GM21381 (cell line): ENCODE measurements at regions not wholly inside any gene's neighbourhood (a gene's known extent, or its start where the extent isn't known, plus 50 kb on each side); places are given as distances from the start of the nearest gene placed in this dataset.
"Not testable (repeated sequence)": the region's sequence is repeated elsewhere in the genome, so short reads cannot be mapped to it uniquely, and the experiment has no call there.

Source experiments
- ATAC-seq: cut with Tn5 transposase; IDR thresholded peaks from one replicate; pipeline ENCODE4 v1.9.1; 2021; ENCODE audit warnings: mild to moderate bottlenecking, moderate library complexity; ENCODE audit not compliant: unreplicated experiment

GRCh38 chr3:135393159-135393558 is 572.4 kb upstream of the PPP2R3A start:
- ATAC-seq = no peak

- ATAC-seq = no peak
Observed at GRCh38 chr3:135393898-135394525, 571.5 kb upstream of the PPP2R3A start.

GRCh38 chr3:135412475-135412874 is 553.1 kb upstream of the PPP2R3A start:
- ATAC-seq = no peak

- no peak for ATAC-seq
Observed at GRCh38 chr3:135416182-135416581, 549.3 kb upstream of the PPP2R3A start.

GRCh38 chr3:135419155-135419554 is 546.4 kb upstream of the PPP2R3A start:
- ATAC-seq = no peak

- ATAC-seq = no peak
Observed at GRCh38 chr3:135426508-135426907, 539.0 kb upstream of the PPP2R3A start.

GRCh38 chr3:135432402-135432801 is 533.1 kb upstream of the PPP2R3A start:
- no peak for ATAC-seq

GRCh38 chr3:135438889-135439597 is 526.5 kb upstream of the PPP2R3A start:
- ATAC-seq = not testable (repeated sequence)

- not testable (repeated sequence) for ATAC-seq
Observed at GRCh38 chr3:135439632-135440031, 525.9 kb upstream of the PPP2R3A start.

GRCh38 chr3:135440233-135440632 is 525.3 kb upstream of the PPP2R3A start:
- no peak for ATAC-seq

- no peak for ATAC-seq
Observed at GRCh38 chr3:135440746-135441145, 524.8 kb upstream of the PPP2R3A start.

- ATAC-seq = no peak
Observed at GRCh38 chr3:135444058-135444457, 521.5 kb upstream of the PPP2R3A start.

- no peak for ATAC-seq
Observed at GRCh38 chr3:135447483-135447882, 518.0 kb upstream of the PPP2R3A start.

GRCh38 chr3:135448520-135448919 is 517.0 kb upstream of the PPP2R3A start:
- ATAC-seq = no peak

- no peak for ATAC-seq
Observed at GRCh38 chr3:135449046-135449445, 516.5 kb upstream of the PPP2R3A start.

- ATAC-seq = no peak
Observed at GRCh38 chr3:135451037-135451785, 514.3 kb upstream of the PPP2R3A start.

GRCh38 chr3:135452881-135453280 is 512.6 kb upstream of the PPP2R3A start:
- no peak for ATAC-seq

- no peak for ATAC-seq
Observed at GRCh38 chr3:135453326-135453725, 512.2 kb upstream of the PPP2R3A start.

GRCh38 chr3:135454890-135455289 is 510.6 kb upstream of the PPP2R3A start:
- no peak for ATAC-seq

GRCh38 chr3:135456108-135456790 is 509.3 kb upstream of the PPP2R3A start:
- ATAC-seq = no peak
